ENCODE measurements at regions not wholly inside any gene's neighbourhood (a gene's known extent, or its start where the extent isn't known, plus 50 kb on each side); places are given as distances from the start of the nearest gene placed in this dataset.

- H3K4me3 ChIP-seq (ENCODE audit: low read length) = no peak overlapping the region
- H3K9me2 ChIP-seq (ENCODE audit: insufficient read depth, low read length) = no peaks in the 10 kb centered on the region
- H3K27ac ChIP-seq (ENCODE audit: low read length) = no peak overlapping the region
- no peaks in the 10 kb centered on the region for H3K36me3 ChIP-seq (ENCODE audit: insufficient read depth, low read length)
- H3K9ac ChIP-seq (ENCODE audit: low read length) = no peak overlapping the region
- TF ChIP-seq TAF1 (IDR thresholded peaks at IDR 0.05; ENCODE audit: low read depth) = no peak
- TF ChIP-seq EP300 (conservative IDR thresholded peaks at IDR 0.05; ENCODE audit: poor library complexity, severe bottlenecking) = no peak
- TF ChIP-seq CTCF (IDR thresholded peaks at IDR 0.05; ENCODE audit: poor library complexity, severe bottlenecking) = no peak
- no peak for TF ChIP-seq MXI1 (conservative IDR thresholded peaks at IDR 0.05; ENCODE audit: poor library complexity, severe bottlenecking)
- TF ChIP-seq REST (IDR thresholded peaks at IDR 0.05; ENCODE audit: borderline replicate concordance) = no peak
- no peak for TF ChIP-seq RAD21 (conservative IDR thresholded peaks at IDR 0.05)
- no peaks in the 10 kb centered on the region for H3K27me3 ChIP-seq (ENCODE audit: insufficient read depth, low read depth, low read length)
- H4K20me1 ChIP-seq (ENCODE audit: insufficient read depth) = no peaks in the 10 kb centered on the region
- no peaks in the 10 kb centered on the region for H3K9me3 ChIP-seq (ENCODE audit: low read length)
- H2AFZ ChIP-seq (ENCODE audit: low read depth, low read length) = no peak overlapping the region
- H3F3A ChIP-seq (ENCODE audit: insufficient read depth, low read length, poor library complexity, severe bottlenecking) = no peaks in the 10 kb centered on the region
- H3K4me2 ChIP-seq (ENCODE audit: low read length) = no peak overlapping the region
- no peaks in the 10 kb centered on the region for H3K79me2 ChIP-seq (replicated peaks; ENCODE audit: insufficient read depth, low read length)
Measured at GRCh38 chr2:15766303-15766861, 174.0 kb upstream of the MYCN start.

- Histone ChIP-seq H3K9me3 (ENCODE audit: low read length) (no peaks in the 10 kb centered on the region), H3K9me2 (ENCODE audit: insufficient read depth, low read length) (no peaks in the 10 kb centered on the region), H3K4me3 (ENCODE audit: low read length) (no peak overlapping the region), H2AFZ (ENCODE audit: low read depth, low read length) (no peak overlapping the region), H3K36me3 (ENCODE audit: insufficient read depth, low read length) (no peaks in the 10 kb centered on the region), H3F3A (ENCODE audit: insufficient read depth, low read length, poor library complexity, severe bottlenecking) (no peaks in the 10 kb centered on the region), H4K20me1 (ENCODE audit: insufficient read depth) (no peaks in the 10 kb centered on the region), H3K9ac (ENCODE audit: low read length) (no peak overlapping the region), H3K27ac (ENCODE audit: low read length) (no peak overlapping the region), H3K27me3 (ENCODE audit: insufficient read depth, low read depth, low read length) (no peaks in the 10 kb centered on the region), H3K4me2 (ENCODE audit: low read length) (no peak overlapping the region), H3K79me2 (replicated peaks; ENCODE audit: insufficient read depth, low read length) (no peaks in the 10 kb centered on the region)
- TF ChIP-seq EP300 (conservative IDR thresholded peaks at IDR 0.05; ENCODE audit: poor library complexity, severe bottlenecking) = no peak
- no peak for TF ChIP-seq EZH2 (IDR thresholded peaks at IDR 0.05; ENCODE audit: borderline replicate concordance, insufficient read depth, low read length, poor library complexity, severe bottlenecking)
- TF ChIP-seq SMC3 (conservative IDR thresholded peaks at IDR 0.05; ENCODE audit: poor library complexity) = no peak
- TF ChIP-seq REST (IDR thresholded peaks at IDR 0.05; ENCODE audit: borderline replicate concordance) = no peak
- no peak for TF ChIP-seq MXI1 (conservative IDR thresholded peaks at IDR 0.05; ENCODE audit: poor library complexity, severe bottlenecking)
- TF ChIP-seq TAF1 (IDR thresholded peaks at IDR 0.05; ENCODE audit: low read depth) = no peak
- TF ChIP-seq CTCF (IDR thresholded peaks at IDR 0.05; ENCODE audit: poor library complexity, severe bottlenecking) = no peak
- TF ChIP-seq POLR2AphosphoS5 (IDR thresholded peaks at IDR 0.05) = no peak
- TF ChIP-seq RAD21 (conservative IDR thresholded peaks at IDR 0.05) = no peak
Measured at GRCh38 chr2:15766911-15767597, 173.3 kb upstream of the MYCN start.
